ENCODE measurements at regions not wholly inside any gene's neighbourhood (a gene's known extent, or its start where the extent isn't known, plus 50 kb on each side); places are given as distances from the start of the nearest gene placed in this dataset.

GRCh38 chr15:39381517-39381916 is 199.4 kb upstream of the THBS1 start:
- no peaks in the 10 kb centered on the region for H3K36me3 ChIP-seq
- H3K27ac ChIP-seq = no peak overlapping the region
- no peak for TF ChIP-seq CTCF (IDR thresholded peaks at IDR 0.05)
- no peaks in the 10 kb centered on the region for H3K9me3 ChIP-seq
- H3K4me3 ChIP-seq = no peak overlapping the region
- DNase-seq = no peak
- intact Hi-C loops (cut with DNase I; ENCODE audit: low total_unique reads) = no loop called here
- no peaks in the 10 kb centered on the region for H3K27me3 ChIP-seq
- H3K4me1 ChIP-seq = peaks cover 0 to 5% (median 0%) of the 10 kb centered on the region in 4 donors

GRCh38 chr15:39388118-39388517 is 192.8 kb upstream of the THBS1 start:
- DNase-seq = no peak
- Histone ChIP-seq H3K27ac (no peak overlapping the region), H3K4me3 (no peak overlapping the region), H3K4me1 (no peaks in the 10 kb centered on the region), H3K27me3 (no peaks in the 10 kb centered on the region), H3K9me3 (no peaks in the 10 kb centered on the region), H3K36me3 (no peaks in the 10 kb centered on the region)
- intact Hi-C loops (cut with DNase I; ENCODE audit: low total_unique reads) = no loop called here
- no peak for TF ChIP-seq CTCF (IDR thresholded peaks at IDR 0.05)

- no peak for DNase-seq
- Histone ChIP-seq H3K4me3 (no peak overlapping the region), H3K27ac (no peak overlapping the region), H3K27me3 (no peaks in the 10 kb centered on the region), H3K36me3 (no peaks in the 10 kb centered on the region), H3K9me3 (no peaks in the 10 kb centered on the region), H3K4me1 (no peaks in the 10 kb centered on the region)
- TF ChIP-seq CTCF (IDR thresholded peaks at IDR 0.05) = no peak
- intact Hi-C loops (cut with DNase I; ENCODE audit: low total_unique reads) = no loop called here
Observed at GRCh38 chr15:39391230-39391629, 189.6 kb upstream of the THBS1 start.

GRCh38 chr15:39392469-39393047 is 188.3 kb upstream of the THBS1 start:
- Histone ChIP-seq H3K9me3 (no peaks in the 10 kb centered on the region), H3K27me3 (no peaks in the 10 kb centered on the region), H3K36me3 (no peaks in the 10 kb centered on the region), H3K4me3 (no peak overlapping the region), H3K27ac (no peak overlapping the region), H3K4me1 (no peaks in the 10 kb centered on the region)
- TF ChIP-seq CTCF (IDR thresholded peaks at IDR 0.05) = no peak
- intact Hi-C loops (cut with DNase I; ENCODE audit: low total_unique reads) = no loop called here
- DNase-seq = no peak

- TF ChIP-seq CTCF (IDR thresholded peaks at IDR 0.05) = no peak
- H3K4me1 ChIP-seq = no peaks in the 10 kb centered on the region
- H3K4me3 ChIP-seq = no peak overlapping the region
- no peaks in the 10 kb centered on the region for H3K9me3 ChIP-seq
- H3K27ac ChIP-seq = no peak overlapping the region
- DNase-seq = no peak
- no peaks in the 10 kb centered on the region for H3K36me3 ChIP-seq
- H3K27me3 ChIP-seq = no peaks in the 10 kb centered on the region
- intact Hi-C loops (cut with DNase I; ENCODE audit: low total_unique reads) = no loop called here
Observed at GRCh38 chr15:39393575-39394335, 187.1 kb upstream of the THBS1 start.
